ENCODE measurements at regions not wholly inside any gene's neighbourhood (a gene's known extent, or its start where the extent isn't known, plus 50 kb on each side); places are given as distances from the start of the nearest gene placed in this dataset.
"Not testable (repeated sequence)": the region's sequence is repeated elsewhere in the genome, so short reads cannot be mapped to it uniquely, and the experiment has no call there.

GRCh38 chr11:96506041-96506440, 116.2 kb downstream of the JRKL start:
- DNase-seq = no peak
- in situ Hi-C loops (cut with MboI; ENCODE audit: low pct_unique_long_range_greater_than_20kb, low sequenced_read_pairs) = no loop called here

- in situ Hi-C loops (cut with MboI; ENCODE audit: low pct_unique_long_range_greater_than_20kb, low sequenced_read_pairs) = no loop called here
- DNase-seq = no peak
Observed at GRCh38 chr11:96506953-96507354, 117.1 kb downstream of the JRKL start.

- no peak for DNase-seq
- in situ Hi-C loops (cut with MboI; ENCODE audit: low pct_unique_long_range_greater_than_20kb, low sequenced_read_pairs) = no loop called here
Observed at GRCh38 chr11:96508861-96509260, 119.0 kb downstream of the JRKL start.

- in situ Hi-C loops (cut with MboI; ENCODE audit: low pct_unique_long_range_greater_than_20kb, low sequenced_read_pairs) = no loop called here
- no peak for DNase-seq
Observed at GRCh38 chr11:96520939-96521338, 131.1 kb downstream of the JRKL start.

- no peak for DNase-seq
- in situ Hi-C loops (cut with MboI; ENCODE audit: low pct_unique_long_range_greater_than_20kb, low sequenced_read_pairs) = no loop called here
Observed at GRCh38 chr11:96523656-96524055, 133.8 kb downstream of the JRKL start.

- in situ Hi-C loops (cut with MboI; ENCODE audit: low pct_unique_long_range_greater_than_20kb, low sequenced_read_pairs) = no loop called here
- no peak for DNase-seq
Observed at GRCh38 chr11:96524475-96524874, 134.7 kb downstream of the JRKL start.

- in situ Hi-C loops (cut with MboI; ENCODE audit: low pct_unique_long_range_greater_than_20kb, low sequenced_read_pairs) = no loop called here
- no peak for DNase-seq
Observed at GRCh38 chr11:96530473-96530872, 140.7 kb downstream of the JRKL start.

GRCh38 chr11:96538104-96538503, 148.3 kb downstream of the JRKL start:
- no peak for DNase-seq
- in situ Hi-C loops (cut with MboI; ENCODE audit: low pct_unique_long_range_greater_than_20kb, low sequenced_read_pairs) = no loop called here

- in situ Hi-C loops (cut with MboI; ENCODE audit: low pct_unique_long_range_greater_than_20kb, low sequenced_read_pairs) = no loop called here
- DNase-seq = no peak
Observed at GRCh38 chr11:96538622-96539021, 148.8 kb downstream of the JRKL start.

- in situ Hi-C loops (cut with MboI; ENCODE audit: low pct_unique_long_range_greater_than_20kb, low sequenced_read_pairs) = no loop called here
- DNase-seq = no peak
Observed at GRCh38 chr11:96540875-96541274, 151.1 kb downstream of the JRKL start.

GRCh38 chr11:96543177-96543576, 153.4 kb downstream of the JRKL start:
- no peak for DNase-seq
- in situ Hi-C loops (cut with MboI; ENCODE audit: low pct_unique_long_range_greater_than_20kb, low sequenced_read_pairs) = no loop called here

- in situ Hi-C loops (cut with MboI; ENCODE audit: low pct_unique_long_range_greater_than_20kb, low sequenced_read_pairs); DNase-seq: not testable (repeated sequence)
Observed at GRCh38 chr11:96545192-96545591, 155.4 kb downstream of the JRKL start.

- in situ Hi-C loops (cut with MboI; ENCODE audit: low pct_unique_long_range_greater_than_20kb, low sequenced_read_pairs) = no loop called here
- no peak for DNase-seq
Observed at GRCh38 chr11:96551136-96551535, 161.3 kb downstream of the JRKL start.

GRCh38 chr11:96554236-96554820, 164.5 kb downstream of the JRKL start:
- in situ Hi-C loops (cut with MboI; ENCODE audit: low pct_unique_long_range_greater_than_20kb, low sequenced_read_pairs) = no loop called here
- DNase-seq = peak; percentile 59

GRCh38 chr11:96555826-96556225, 166.0 kb downstream of the JRKL start:
- in situ Hi-C loops (cut with MboI; ENCODE audit: low pct_unique_long_range_greater_than_20kb, low sequenced_read_pairs) = not testable (repeated sequence)

GRCh38 chr11:96560727-96561126, 170.9 kb downstream of the JRKL start:
- in situ Hi-C loops (cut with MboI; ENCODE audit: low pct_unique_long_range_greater_than_20kb, low sequenced_read_pairs) = not testable (repeated sequence)

More at GRCh38 chr11:96555826-96556225, 166.0 kb downstream of the JRKL start:
- not testable (repeated sequence) for DNase-seq

GRCh38 chr11:96567176-96567575, 177.4 kb downstream of the JRKL start:
- DNase-seq = peak; percentile 30
- in situ Hi-C loops (cut with MboI; ENCODE audit: low pct_unique_long_range_greater_than_20kb, low sequenced_read_pairs) = no loop called here

More at GRCh38 chr11:96560727-96561126, 170.9 kb downstream of the JRKL start:
- DNase-seq = not testable (repeated sequence)

- in situ Hi-C loops (cut with MboI; ENCODE audit: low pct_unique_long_range_greater_than_20kb, low sequenced_read_pairs) = no loop called here
- DNase-seq = no peak
Observed at GRCh38 chr11:96567667-96568066, 177.9 kb downstream of the JRKL start.

GRCh38 chr11:96576383-96576782, 186.6 kb downstream of the JRKL start:
- in situ Hi-C loops (cut with MboI; ENCODE audit: low pct_unique_long_range_greater_than_20kb, low sequenced_read_pairs) = no loop called here
- no peak for DNase-seq

GRCh38 chr11:96578379-96578778, 188.6 kb downstream of the JRKL start:
- DNase-seq = no peak

GRCh38 chr11:96579656-96580055, 189.8 kb downstream of the JRKL start:
- in situ Hi-C loops (cut with MboI; ENCODE audit: low pct_unique_long_range_greater_than_20kb, low sequenced_read_pairs) = no loop called here
- no peak for DNase-seq

More at GRCh38 chr11:96578379-96578778, 188.6 kb downstream of the JRKL start:
- in situ Hi-C loops (cut with MboI; ENCODE audit: low pct_unique_long_range_greater_than_20kb, low sequenced_read_pairs) = no loop called here

Data from KBM-7 (cell line).